G401.6 (cell line): ENCODE measurements at regions not wholly inside any gene's neighbourhood (a gene's known extent, or its start where the extent isn't known, plus 50 kb on each side); places are given as distances from the start of the nearest gene placed in this dataset.
"Not testable (repeated sequence)": the region's sequence is repeated elsewhere in the genome, so short reads cannot be mapped to it uniquely, and the experiment has no call there.

ENCODE experiments used
- FAIRE-seq: peaks from 2 replicates; lab custom pipeline; 2012; peaks lifted over from hg19 to GRCh38; lab: Jason Lieb, UNC

DNA sequence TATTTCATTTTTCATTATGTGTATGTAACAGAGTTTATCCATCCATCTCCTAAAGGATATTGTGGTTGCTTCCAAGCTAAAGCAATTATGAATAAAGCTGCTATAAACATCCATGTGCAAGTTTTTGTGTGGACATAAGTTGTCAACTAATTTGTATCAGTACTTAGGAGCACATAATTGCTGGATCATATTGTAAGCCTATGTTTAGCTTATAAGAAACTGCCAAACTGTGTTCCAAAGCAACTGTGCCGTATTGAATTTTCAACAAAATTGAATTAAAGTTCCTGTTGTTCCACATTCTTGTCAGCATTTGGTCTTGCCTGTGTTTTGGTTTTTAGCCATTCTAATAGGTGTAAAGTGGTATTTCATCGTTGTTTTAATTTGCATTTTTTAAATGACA lies 416.9 kb downstream of the SLC6A15 start:
- FAIRE-seq = no peak

DNA sequence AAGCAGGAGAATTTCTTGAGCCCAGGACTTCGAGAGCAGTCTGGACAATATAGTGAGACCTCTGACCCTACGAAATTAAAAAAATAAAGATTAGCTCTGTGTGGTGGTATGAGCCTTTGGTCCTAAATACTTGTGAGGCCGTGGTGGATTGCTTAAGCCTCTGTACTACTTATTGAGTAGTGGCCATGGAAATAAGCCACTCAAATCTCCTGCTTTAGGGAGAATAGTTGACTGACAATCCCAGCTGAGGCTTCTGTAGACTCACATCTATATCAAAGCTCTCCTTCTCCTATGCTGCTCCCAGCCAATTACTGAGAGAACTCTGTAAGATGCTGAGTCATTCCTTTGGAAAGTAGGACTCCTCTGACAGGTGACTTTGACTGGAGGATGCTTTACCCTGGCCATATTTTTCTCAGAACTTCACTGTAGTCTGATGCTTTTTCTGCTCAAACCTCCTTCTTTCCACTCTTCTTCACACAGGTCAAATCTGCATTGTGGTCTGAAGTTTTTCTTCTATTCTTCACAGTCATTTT lies 420.2 kb downstream of the SLC6A15 start:
- no peak for FAIRE-seq

DNA sequence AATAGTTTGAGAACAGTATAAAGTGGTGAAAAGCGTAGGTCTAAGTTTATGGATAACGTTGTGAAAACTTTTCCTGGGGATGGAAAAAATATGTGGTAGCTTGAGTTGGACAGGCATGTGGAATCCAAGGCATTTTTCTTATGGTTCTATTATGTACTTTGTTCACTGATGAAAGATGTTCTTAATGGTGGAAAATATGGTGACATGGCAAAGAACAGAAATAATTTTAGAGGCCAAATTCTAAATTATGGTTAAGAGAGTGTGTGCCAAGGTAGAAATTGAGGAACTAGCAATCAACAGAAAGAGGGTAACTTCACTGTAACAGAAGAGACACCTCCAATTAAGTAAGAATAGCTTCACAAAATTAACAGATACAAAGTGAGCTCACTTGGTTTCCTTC lies 427.8 kb downstream of the SLC6A15 start:
- FAIRE-seq = no peak

- no peak for FAIRE-seq
These were observed 431.8 kb downstream of the SLC6A15 start for GRCh38 chr12:84480803-84481202.

DNA sequence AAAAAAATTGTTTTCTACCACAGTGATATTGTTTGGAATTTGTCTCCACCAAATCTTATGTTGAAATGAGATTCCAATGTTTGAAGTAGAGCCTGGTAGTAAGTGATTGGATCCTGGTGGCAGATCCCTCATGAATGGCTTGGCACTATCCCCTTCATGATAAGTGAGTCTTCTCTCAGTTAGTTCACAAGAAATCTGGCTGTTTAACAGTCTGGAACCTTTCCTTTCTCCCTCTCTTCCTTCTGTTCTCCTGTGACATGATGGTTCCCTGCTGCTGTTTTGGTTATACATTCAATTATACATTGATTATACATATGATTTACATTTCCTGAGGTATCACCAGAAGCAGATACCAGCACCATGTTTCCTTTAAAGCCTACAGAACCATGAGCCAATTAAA lies 442.2 kb downstream of the SLC6A15 start:
- FAIRE-seq = no peak

- no peak for FAIRE-seq
These were observed 448.0 kb downstream of the SLC6A15 start for GRCh38 chr12:84464616-84465015.

DNA sequence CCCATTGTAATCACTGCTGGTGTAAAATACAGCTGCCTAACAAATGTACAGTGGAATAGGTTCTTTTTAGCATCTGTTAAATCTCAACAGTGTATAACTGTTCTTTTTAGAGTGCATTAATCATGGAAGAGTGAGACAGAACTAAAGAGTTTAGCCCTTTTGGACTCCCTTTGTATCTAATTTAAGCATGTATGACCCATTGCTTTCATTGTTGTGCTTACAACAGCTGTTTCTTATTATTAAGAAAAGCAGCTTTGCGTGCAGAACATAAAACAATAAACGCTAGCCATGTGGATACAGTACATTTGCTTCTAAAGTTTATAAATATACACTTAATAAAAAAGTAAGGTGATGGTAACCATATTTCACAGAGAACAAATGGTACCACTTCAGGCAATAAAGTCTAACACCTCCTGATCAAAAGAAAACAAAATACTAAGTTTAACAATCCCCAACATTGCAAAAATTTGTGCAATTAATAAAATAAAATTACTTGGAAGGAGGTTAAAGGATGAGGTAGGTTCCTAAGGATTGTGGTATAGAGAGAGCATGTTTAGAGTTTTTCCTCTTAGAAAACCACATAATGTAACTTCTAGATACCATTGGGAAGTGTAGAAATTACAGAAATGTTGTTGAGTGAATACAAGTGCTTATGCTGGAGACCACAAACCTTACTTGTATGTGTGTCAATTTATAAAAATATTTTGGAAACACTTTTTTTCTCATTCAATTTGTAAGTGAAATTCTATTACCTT lies 448.7 kb downstream of the SLC6A15 start:
- FAIRE-seq = no peak

DNA sequence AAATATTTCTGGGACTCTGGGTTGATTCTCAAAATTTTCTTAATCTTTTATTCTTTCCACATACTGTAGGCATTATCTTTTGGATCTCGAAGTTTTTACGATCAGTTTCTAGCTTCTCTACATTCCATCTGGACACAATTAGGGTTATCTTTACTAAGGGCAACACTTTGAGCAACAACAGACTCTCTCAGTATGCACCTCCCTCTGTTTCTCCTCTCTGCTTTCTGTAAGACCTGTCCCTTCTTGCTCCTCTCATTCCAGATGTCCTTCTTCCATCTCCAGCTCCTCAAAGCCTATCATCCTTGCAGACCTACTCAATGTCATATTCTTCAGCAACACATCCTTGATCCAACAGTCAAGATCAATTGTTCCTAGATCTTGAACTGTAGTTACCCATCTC lies 457.0 kb downstream of the SLC6A15 start:
- no peak for FAIRE-seq

DNA sequence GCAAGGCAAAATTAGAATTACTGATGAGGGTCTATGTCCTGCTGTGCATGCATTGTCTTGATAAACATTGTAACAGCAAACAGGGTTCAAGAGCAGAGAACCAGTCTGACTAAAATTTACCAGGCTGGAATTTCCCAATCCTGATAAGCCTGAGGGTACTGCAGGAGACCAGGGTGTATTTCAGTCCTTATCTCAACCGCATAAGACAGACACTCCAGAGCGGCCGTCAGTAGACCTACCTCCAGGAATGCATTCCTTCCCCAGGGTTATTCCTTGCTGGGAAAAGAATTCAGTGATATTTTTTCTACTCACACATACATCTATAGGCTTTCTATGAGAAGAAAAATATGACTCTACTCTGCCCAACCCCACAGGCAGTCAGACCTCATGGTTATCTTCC lies 466.1 kb downstream of the SLC6A15 start:
- FAIRE-seq = not testable (repeated sequence)

- FAIRE-seq = no peak
These were observed 476.5 kb downstream of the SLC6A15 start for GRCh38 chr12:84436134-84436533.

DNA sequence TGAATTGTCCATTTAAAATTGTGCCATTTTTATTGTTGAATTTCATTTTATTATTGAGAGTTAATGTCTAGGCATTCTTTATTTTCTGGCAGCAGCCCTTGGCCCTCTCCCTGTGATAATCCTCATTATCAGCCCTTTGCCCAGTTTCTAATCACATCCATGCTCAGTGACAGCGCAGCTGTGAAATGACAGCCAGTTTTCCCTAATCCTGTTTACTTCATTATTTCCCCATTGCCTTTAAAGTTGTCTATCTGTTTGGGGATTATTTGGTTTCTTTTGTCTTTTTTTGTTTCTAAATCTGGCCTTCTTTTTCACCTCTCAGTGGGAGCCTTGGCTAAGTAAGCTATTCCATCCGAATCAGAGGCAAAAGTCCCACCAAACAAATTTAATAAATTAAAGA lies 476.9 kb downstream of the SLC6A15 start:
- FAIRE-seq = no peak

DNA sequence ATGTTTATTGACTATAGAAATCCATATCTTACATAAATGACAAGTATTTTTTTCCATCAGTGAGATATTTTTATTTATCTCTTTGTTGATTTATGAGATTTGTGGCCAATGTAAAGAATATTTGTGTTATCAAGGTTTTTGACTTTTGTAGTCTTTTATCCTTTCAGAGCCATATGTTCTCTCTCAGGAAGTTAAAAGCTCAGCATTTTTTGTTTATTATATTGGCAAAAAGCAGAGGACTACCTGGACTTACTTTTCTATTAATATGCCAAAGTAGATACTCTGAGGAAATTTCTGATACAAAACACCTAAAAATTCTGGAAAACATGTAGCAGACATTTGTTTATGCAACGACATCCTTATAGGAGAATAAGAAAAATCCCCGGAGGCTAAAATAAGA lies 490.3 kb downstream of the SLC6A15 start:
- FAIRE-seq = no peak

- FAIRE-seq = no peak
These were observed 491.5 kb downstream of the SLC6A15 start for GRCh38 chr12:84421103-84421502.

DNA sequence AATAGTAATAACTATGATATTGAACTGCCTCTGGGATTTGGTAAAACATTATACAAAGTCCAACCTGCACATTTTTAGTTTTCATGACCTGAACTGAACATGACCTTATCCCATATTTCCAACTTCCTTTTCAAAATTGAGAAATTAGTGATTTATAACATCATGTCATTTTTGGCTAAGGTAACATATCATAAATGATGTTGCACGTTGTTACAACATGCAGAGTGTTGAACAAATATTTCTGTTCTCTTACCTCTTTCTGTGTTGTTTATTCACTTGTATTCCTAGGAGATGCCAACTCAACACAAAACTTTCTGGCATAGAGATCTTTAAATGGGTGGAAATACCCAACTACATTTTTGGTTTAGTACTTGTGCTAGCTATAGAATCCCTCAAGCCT lies 496.0 kb downstream of the SLC6A15 start:
- FAIRE-seq = no peak

DNA sequence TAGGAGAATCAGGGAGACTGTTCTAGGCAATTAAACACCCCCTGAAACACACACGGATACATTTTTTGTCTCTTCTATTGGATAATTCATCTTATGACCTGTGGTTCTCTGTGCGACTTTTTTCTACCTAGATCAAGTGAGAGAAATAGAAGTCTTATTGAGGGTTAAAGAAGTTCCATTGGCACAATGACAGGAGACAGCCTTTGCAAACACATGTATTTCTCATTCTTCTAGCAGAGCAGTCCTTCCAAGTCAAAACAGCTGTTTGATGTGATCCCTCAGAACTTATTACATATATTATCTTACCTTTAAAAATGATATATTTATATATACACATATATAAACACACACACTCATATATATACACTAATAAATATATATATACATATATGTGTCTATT lies 496.7 kb downstream of the SLC6A15 start:
- no peak for FAIRE-seq

DNA sequence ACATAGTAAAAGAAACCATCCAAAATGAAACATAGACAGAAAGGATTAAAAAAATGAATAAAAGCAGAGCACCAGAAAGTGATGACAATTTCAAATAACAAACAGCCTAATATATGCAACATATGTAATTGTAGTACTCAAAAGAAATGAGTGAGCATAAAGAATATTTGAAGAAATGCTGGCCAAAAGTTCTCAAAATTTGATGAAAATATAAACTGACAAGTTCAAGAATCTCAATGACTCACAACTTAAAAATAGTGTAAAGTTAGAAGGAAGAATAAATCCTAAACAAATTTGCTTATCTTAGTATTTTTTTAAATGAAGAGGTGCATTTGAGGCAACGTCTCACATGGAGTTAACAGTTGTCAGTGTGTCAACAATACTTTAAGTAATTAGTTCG lies 498.9 kb downstream of the SLC6A15 start:
- FAIRE-seq = no peak

GRCh38 chr12:84412226-84412625 lies 500.4 kb downstream of the SLC6A15 start:
- FAIRE-seq = no peak

DNA sequence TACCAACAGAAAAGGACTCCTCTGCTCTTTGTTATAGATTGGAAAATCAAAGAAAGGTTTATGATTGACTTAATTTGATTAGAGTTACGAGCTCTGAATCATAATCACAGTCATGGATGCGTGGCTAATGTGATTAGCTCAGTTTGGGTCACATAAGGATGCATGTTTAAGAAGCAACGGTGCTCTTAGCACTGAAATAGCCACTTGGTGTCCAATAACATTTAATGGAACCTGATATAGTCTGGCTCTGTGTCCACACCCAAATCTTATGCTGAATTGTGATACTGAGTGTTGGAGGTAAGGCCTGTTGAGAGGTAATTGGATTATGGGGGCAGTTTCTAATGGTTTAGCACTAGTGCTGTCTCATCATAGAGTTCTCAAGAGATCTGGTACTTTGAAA lies 501.6 kb downstream of the SLC6A15 start:
- no peak for FAIRE-seq

- no peak for FAIRE-seq
These were observed 503.7 kb downstream of the SLC6A15 start for GRCh38 chr12:84408936-84409335.

- not testable (repeated sequence) for FAIRE-seq
These were observed 505.9 kb downstream of the SLC6A15 start for GRCh38 chr12:84406720-84407119.

GRCh38 chr12:84397846-84398245 lies 514.8 kb downstream of the SLC6A15 start:
- no peak for FAIRE-seq

- FAIRE-seq = no peak
These were observed 515.3 kb downstream of the SLC6A15 start for GRCh38 chr12:84397263-84397662.

GRCh38 chr12:84391176-84391575 lies 521.4 kb downstream of the SLC6A15 start:
- not testable (repeated sequence) for FAIRE-seq

DNA sequence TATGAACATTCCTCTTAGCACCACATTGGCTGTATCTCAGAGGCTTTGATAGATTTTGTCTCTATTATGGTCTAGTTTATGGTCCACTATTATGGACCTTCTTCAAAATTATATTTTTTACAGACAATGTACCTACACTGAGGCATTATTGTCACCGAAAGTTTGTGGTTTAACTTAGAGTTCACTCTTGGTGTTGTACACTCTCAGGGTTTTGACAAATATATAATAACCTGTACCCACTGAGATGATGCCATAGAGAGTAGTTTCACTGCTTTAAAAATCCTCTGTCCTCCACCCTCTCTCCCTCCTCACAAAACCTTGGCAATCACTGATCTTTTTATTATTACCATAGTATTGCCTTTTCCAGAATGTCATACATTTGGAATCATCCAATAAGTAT lies 528.2 kb downstream of the SLC6A15 start:
- FAIRE-seq = no peak
